GM23338 (cell line): ENCODE measurements at regions not wholly inside any gene's neighbourhood (a gene's known extent, or its start where the extent isn't known, plus 50 kb on each side); places are given as distances from the start of the nearest gene placed in this dataset.

Source experiments
- ATAC-seq: fragments of 200-7000 bp; cut with Tn5 transposase; 3 replicates; pipeline ENCODE4 v1.9.1; 2020
- DNase-seq: peaks from one replicate; pipeline ENCODE4 v3.0.0-alpha.2; 2015; ENCODE audit warnings: low spot score
- H2AFZ ChIP-seq: fragments of 200-600 bp; sonication (generic); 2 replicates; pipeline ENCODE4 v1.8.0; 2016; ENCODE audit warnings: antibody characterized with exemption, mild to moderate bottlenecking, moderate library complexity
- H3F3A ChIP-seq: fragments of 200-600 bp; sonication (generic); replicated peaks from 2 replicates; pipeline ENCODE4 v1.8.0; 2017; ENCODE audit warnings: antibody characterized with exemption, mixed run types, low read depth
- H3K27ac ChIP-seq: fragments of 200-600 bp; sonication (generic); 2 replicates; pipeline ENCODE4 v1.6.1; 2016; ENCODE audit warnings: low read depth
- H3K27me3 ChIP-seq: fragments of 200-600 bp; sonication (generic); 2 replicates; pipeline ENCODE4 v1.8.0; 2016; ENCODE audit warnings: mild to moderate bottlenecking, mixed run types, moderate library complexity; ENCODE audit not compliant: insufficient read depth
- H3K36me3 ChIP-seq: fragments of 200-600 bp; sonication (generic); 2 replicates; pipeline ENCODE4 v1.8.0; 2016; ENCODE audit warnings: mild to moderate bottlenecking; ENCODE audit not compliant: insufficient read depth
- H3K4me1 ChIP-seq: fragments of 200-600 bp; sonication (generic); 2 replicates; pipeline ENCODE4 v1.8.0; 2016; ENCODE audit warnings: mild to moderate bottlenecking, moderate library complexity; ENCODE audit not compliant: insufficient read depth
- H3K4me2 ChIP-seq: fragments of 200-600 bp; sonication (generic); 2 replicates; pipeline ENCODE4 v1.7.1; 2017; ENCODE audit warnings: mixed run types
- H3K4me3 ChIP-seq: fragments of 200-600 bp; sonication (generic); 2 replicates; pipeline ENCODE4 v1.6.1; 2016; ENCODE audit warnings: mixed run types
- H3K79me2 ChIP-seq: fragments of 200-600 bp; sonication (generic); replicated peaks from 2 replicates; pipeline ENCODE4 v1.8.0; 2017; ENCODE audit warnings: mild to moderate bottlenecking; ENCODE audit not compliant: insufficient read depth
- H3K9me2 ChIP-seq: fragments of 200-600 bp; sonication (generic); 2 replicates; pipeline ENCODE4 v1.8.0; 2017; ENCODE audit not compliant: insufficient read depth
- H4K20me1 ChIP-seq: fragments of 200-600 bp; sonication (generic); replicated peaks from 2 replicates; pipeline ENCODE4 v1.8.0; 2017; ENCODE audit warnings: mild to moderate bottlenecking; ENCODE audit not compliant: insufficient read depth
- H3K27ac Mint-ChIP-seq: 2 replicates; pipeline ENCODE4 v1.8.0; 2020; ENCODE audit warnings: inconsistent platforms, mild to moderate bottlenecking, moderate library complexity, mixed read lengths
- H3K27me3 Mint-ChIP-seq: 3 replicates; pipeline ENCODE4 v1.8.0; 2022; ENCODE audit warnings: low read depth, mild to moderate bottlenecking, moderate library complexity, mixed read lengths, inconsistent platforms; ENCODE audit not compliant: insufficient read depth, poor library complexity
- H3K36me3 Mint-ChIP-seq: 3 replicates; pipeline ENCODE4 v1.8.0; 2021; ENCODE audit warnings: low read depth, mild to moderate bottlenecking, inconsistent platforms, moderate library complexity, mixed read lengths
- H3K4me1 Mint-ChIP-seq: 3 replicates; pipeline ENCODE4 v1.8.0; 2020; ENCODE audit warnings: mild to moderate bottlenecking, inconsistent platforms, mixed read lengths
- H3K4me3 Mint-ChIP-seq: 3 replicates; pipeline ENCODE4 v1.8.0; 2021; ENCODE audit warnings: moderate library complexity, mild to moderate bottlenecking, inconsistent platforms, mixed read lengths
- H3K9me3 Mint-ChIP-seq: 3 replicates; pipeline ENCODE4 v1.8.0; 2020; ENCODE audit warnings: moderate library complexity, mild to moderate bottlenecking, inconsistent platforms, mixed read lengths
- CREB1 ChIP-seq: fragments of 250-450 bp; sonication (Bioruptor Pico); IDR thresholded peaks from 2 replicates; pipeline ENCODE4 v1.5.0; 2020; ENCODE audit warnings: low read depth, mild to moderate bottlenecking, moderate library complexity
- CTCF ChIP-seq, 2 experiments: fragments of 200-600 bp in 1 of 2; sonication (generic) in 1 of 2; conservative IDR thresholded peaks; 2 replicates each; pipeline versions ENCODE4 v1.5.1 to v1.6.1; 2016 to 2017; ENCODE audit warnings: antibody characterized with exemption in 2 of 2, low read depth in 2 of 2, mild to moderate bottlenecking in 2 of 2, moderate library complexity in 1 of 2
- EZH2 ChIP-seq: fragments of 200-600 bp; sonication (generic); IDR thresholded peaks from one replicate; pipeline ENCODE4 v1.8.0; 2017; ENCODE audit warnings: antibody characterized with exemption, mild to moderate bottlenecking, low read depth; ENCODE audit not compliant: unreplicated experiment
- EZH2phosphoT487 ChIP-seq: fragments of 200-600 bp; sonication (generic); IDR thresholded peaks from one replicate; pipeline ENCODE4 v1.8.1; 2018; ENCODE audit warnings: antibody characterized with exemption; ENCODE audit not compliant: unreplicated experiment
- NANOG ChIP-seq: IDR thresholded peaks from 2 replicates; pipeline ENCODE4 v1.6.1; 2016; ENCODE audit warnings: antibody characterized with exemption, borderline replicate concordance
- POLR2AphosphoS5 ChIP-seq: IDR thresholded peaks from 2 replicates; pipeline ENCODE4 v1.6.1; 2016; ENCODE audit warnings: antibody characterized with exemption, low read depth
- STAT1 ChIP-seq: IDR thresholded peaks from one replicate; pipeline ENCODE4 v1.6.1; 2016; ENCODE audit warnings: antibody characterized with exemption; ENCODE audit not compliant: unreplicated experiment
- ZNF114 ChIP-seq: fragments of 250-450 bp; sonication (Bioruptor Pico); IDR thresholded peaks from 2 replicates; pipeline ENCODE4 v1.5.0; 2020; ENCODE audit warnings: mild to moderate bottlenecking, moderate library complexity
- TF ChIP-seq, protein P1 (sequence below): fragments of 250-450 bp; sonication (Bioruptor Pico); IDR thresholded peaks from 2 replicates; pipeline ENCODE4 v1.5.0; 2020; ENCODE audit warnings: mild to moderate bottlenecking, moderate library complexity
- TF ChIP-seq, protein P2 (sequence below): IDR thresholded peaks from 2 replicates; pipeline ENCODE4 v1.6.1; 2016; ENCODE audit warnings: antibody characterized with exemption
- TF ChIP-seq, protein P3 (sequence below): IDR thresholded peaks from one replicate; pipeline ENCODE4 v1.6.1; 2018; ENCODE audit warnings: antibody characterized with exemption; ENCODE audit not compliant: unreplicated experiment

DNA sequence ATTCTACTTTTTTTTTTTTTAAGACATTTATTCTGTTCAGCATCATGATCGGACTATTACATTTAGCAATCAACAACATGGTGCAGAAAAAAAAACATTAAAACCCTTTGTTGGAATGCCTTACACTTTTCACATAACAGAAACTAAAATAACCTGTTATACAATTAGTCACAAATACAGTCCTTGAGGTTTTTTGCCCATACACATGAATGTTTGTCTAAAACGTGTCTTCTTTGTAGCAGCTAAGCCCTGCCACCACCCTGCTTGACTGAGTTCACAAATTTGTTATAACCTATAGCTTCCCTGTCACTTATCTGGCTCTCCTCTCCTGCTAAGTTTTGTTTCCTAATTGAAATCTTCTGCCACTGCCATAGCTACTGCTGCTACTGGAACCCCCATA, 75.4 kb upstream of the ARHGAP20 start:
- H3K9me2 ChIP-seq: peaks cover 4% of the 10 kb centered on the region; the same call in 1 of the 2 replicates
- ATAC-seq: no peak
- no peak overlapping the region for H3K27ac ChIP-seq
- H3K4me3 ChIP-seq: no peak overlapping the region
- no peaks in the 10 kb centered on the region for H3K79me2 ChIP-seq
- H4K20me1 ChIP-seq: no peaks in the 10 kb centered on the region
- no peaks in the 10 kb centered on the region for H3K27me3 ChIP-seq
- no peaks in the 10 kb centered on the region for H3K36me3 ChIP-seq
- no peaks in the 10 kb centered on the region for H3F3A ChIP-seq
- TF ChIP-seq NANOG (no peak), EZH2phosphoT487 (no peak), STAT1 (no peak), CTCF (conservative IDR thresholded peaks at IDR 0.05; ENCODE audit: low read depth in 2 of 2) (no peak), ZNF114 (CRISPR knock-in tag) (no peak), CREB1 (CRISPR knock-in tag) (no peak), EZH2 (no peak), POLR2AphosphoS5 (no peak)
- TF ChIP-seq, protein P1, sequence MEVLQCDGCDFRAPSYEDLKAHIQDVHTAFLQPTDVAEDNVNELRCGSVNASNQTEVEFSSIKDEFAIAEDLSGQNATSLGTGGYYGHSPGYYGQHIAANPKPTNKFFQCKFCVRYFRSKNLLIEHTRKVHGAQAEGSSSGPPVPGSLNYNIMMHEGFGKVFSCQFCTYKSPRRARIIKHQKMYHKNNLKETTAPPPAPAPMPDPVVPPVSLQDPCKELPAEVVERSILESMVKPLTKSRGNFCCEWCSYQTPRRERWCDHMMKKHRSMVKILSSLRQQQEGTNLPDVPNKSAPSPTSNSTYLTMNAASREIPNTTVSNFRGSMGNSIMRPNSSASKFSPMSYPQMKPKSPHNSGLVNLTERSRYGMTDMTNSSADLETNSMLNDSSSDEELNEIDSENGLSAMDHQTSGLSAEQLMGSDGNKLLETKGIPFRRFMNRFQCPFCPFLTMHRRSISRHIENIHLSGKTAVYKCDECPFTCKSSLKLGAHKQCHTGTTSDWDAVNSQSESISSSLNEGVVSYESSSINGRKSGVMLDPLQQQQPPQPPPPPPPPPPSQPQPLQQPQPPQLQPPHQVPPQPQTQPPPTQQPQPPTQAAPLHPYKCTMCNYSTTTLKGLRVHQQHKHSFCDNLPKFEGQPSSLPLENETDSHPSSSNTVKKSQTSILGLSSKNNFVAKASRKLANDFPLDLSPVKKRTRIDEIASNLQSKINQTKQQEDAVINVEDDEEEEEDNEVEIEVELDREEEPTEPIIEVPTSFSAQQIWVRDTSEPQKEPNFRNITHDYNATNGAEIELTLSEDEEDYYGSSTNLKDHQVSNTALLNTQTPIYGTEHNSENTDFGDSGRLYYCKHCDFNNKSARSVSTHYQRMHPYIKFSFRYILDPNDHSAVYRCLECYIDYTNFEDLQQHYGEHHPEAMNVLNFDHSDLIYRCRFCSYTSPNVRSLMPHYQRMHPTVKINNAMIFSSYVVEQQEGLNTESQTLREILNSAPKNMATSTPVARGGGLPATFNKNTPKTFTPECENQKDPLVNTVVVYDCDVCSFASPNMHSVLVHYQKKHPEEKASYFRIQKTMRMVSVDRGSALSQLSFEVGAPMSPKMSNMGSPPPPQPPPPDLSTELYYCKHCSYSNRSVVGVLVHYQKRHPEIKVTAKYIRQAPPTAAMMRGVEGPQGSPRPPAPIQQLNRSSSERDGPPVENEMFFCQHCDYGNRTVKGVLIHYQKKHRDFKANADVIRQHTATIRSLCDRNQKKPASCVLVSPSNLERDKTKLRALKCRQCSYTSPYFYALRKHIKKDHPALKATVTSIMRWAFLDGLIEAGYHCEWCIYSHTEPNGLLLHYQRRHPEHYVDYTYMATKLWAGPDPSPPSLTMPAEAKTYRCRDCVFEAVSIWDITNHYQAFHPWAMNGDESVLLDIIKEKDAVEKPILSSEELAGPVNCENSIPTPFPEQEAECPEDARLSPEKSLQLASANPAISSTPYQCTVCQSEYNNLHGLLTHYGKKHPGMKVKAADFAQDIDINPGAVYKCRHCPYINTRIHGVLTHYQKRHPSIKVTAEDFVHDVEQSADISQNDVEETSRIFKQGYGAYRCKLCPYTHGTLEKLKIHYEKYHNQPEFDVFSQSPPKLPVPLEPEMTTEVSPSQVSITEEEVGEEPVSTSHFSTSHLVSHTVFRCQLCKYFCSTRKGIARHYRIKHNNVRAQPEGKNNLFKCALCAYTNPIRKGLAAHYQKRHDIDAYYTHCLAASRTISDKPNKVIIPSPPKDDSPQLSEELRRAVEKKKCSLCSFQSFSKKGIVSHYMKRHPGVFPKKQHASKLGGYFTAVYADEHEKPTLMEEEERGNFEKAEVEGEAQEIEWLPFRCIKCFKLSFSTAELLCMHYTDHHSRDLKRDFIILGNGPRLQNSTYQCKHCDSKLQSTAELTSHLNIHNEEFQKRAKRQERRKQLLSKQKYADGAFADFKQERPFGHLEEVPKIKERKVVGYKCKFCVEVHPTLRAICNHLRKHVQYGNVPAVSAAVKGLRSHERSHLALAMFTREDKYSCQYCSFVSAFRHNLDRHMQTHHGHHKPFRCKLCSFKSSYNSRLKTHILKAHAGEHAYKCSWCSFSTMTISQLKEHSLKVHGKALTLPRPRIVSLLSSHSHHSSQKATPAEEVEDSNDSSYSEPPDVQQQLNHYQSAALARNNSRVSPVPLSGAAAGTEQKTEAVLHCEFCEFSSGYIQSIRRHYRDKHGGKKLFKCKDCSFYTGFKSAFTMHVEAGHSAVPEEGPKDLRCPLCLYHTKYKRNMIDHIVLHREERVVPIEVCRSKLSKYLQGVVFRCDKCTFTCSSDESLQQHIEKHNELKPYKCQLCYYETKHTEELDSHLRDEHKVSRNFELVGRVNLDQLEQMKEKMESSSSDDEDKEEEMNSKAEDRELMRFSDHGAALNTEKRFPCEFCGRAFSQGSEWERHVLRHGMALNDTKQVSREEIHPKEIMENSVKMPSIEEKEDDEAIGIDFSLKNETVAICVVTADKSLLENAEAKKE: no peak
- TF ChIP-seq, protein P2, sequence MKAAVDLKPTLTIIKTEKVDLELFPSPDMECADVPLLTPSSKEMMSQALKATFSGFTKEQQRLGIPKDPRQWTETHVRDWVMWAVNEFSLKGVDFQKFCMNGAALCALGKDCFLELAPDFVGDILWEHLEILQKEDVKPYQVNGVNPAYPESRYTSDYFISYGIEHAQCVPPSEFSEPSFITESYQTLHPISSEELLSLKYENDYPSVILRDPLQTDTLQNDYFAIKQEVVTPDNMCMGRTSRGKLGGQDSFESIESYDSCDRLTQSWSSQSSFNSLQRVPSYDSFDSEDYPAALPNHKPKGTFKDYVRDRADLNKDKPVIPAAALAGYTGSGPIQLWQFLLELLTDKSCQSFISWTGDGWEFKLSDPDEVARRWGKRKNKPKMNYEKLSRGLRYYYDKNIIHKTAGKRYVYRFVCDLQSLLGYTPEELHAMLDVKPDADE: no peak
- TF ChIP-seq, protein P3, sequence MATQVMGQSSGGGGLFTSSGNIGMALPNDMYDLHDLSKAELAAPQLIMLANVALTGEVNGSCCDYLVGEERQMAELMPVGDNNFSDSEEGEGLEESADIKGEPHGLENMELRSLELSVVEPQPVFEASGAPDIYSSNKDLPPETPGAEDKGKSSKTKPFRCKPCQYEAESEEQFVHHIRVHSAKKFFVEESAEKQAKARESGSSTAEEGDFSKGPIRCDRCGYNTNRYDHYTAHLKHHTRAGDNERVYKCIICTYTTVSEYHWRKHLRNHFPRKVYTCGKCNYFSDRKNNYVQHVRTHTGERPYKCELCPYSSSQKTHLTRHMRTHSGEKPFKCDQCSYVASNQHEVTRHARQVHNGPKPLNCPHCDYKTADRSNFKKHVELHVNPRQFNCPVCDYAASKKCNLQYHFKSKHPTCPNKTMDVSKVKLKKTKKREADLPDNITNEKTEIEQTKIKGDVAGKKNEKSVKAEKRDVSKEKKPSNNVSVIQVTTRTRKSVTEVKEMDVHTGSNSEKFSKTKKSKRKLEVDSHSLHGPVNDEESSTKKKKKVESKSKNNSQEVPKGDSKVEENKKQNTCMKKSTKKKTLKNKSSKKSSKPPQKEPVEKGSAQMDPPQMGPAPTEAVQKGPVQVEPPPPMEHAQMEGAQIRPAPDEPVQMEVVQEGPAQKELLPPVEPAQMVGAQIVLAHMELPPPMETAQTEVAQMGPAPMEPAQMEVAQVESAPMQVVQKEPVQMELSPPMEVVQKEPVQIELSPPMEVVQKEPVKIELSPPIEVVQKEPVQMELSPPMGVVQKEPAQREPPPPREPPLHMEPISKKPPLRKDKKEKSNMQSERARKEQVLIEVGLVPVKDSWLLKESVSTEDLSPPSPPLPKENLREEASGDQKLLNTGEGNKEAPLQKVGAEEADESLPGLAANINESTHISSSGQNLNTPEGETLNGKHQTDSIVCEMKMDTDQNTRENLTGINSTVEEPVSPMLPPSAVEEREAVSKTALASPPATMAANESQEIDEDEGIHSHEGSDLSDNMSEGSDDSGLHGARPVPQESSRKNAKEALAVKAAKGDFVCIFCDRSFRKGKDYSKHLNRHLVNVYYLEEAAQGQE: no peak
- no peaks in the 10 kb centered on the region for H3K27me3 Mint-ChIP-seq
- H3K4me3 Mint-ChIP-seq: no peak overlapping the region
- H3K4me1 ChIP-seq: no peaks in the 10 kb centered on the region
- peaks cover 10% of the 10 kb centered on the region; the same call in 1 of the 3 replicates for H3K36me3 Mint-ChIP-seq
- no peak for DNase-seq
- H3K9me3 Mint-ChIP-seq: peaks cover 22% of the 10 kb centered on the region
- no peak overlapping the region for H3K27ac Mint-ChIP-seq
- no peaks in the 10 kb centered on the region for H3K4me1 Mint-ChIP-seq
- no peak overlapping the region for H2AFZ ChIP-seq
- no peak overlapping the region for H3K4me2 ChIP-seq
